Posterior cingulate gyrus (tissue), 11 donors: ENCODE measurements at regions not wholly inside any gene's neighbourhood (a gene's known extent, or its start where the extent isn't known, plus 50 kb on each side); places are given as distances from the start of the nearest gene placed in this dataset.
"Not testable (repeated sequence)": the region's sequence is repeated elsewhere in the genome, so short reads cannot be mapped to it uniquely, and the experiment has no call there.

Experiments
- DNase-seq, 10 donors: peaks; one replicate each; pipeline versions ENCODE4 v3.0.0 to v3.0.0-alpha.2; 2020 to 2021; ENCODE audit warnings: mixed read lengths in 3 of 10
- intact Hi-C: fragments of 100-400 bp; cut with DNase I; formaldehyde crosslinking; loops from one replicate; pipeline ENCODE4 v1.15.1; 2023

DNA sequence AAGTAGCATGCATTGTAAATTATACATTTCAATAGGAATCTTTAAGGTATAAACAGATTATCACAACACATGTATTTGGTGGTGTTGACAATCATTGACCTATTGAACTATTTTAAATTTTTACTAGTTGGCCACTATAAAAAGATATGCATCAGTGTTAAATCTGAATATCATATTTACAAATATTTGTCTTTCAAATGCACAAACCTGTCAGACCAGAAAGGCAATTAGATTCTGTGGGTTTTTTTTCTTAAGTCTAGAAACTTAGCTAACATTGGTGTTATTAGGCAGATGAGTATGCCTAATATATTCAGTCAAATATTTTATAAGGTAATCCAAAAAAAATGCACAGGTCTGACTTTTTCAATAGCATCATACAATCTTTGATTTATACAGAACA lies 241.4 kb upstream of the DGKB start:
- intact Hi-C loops = no loop called here
- DNase-seq = no peak

DNA sequence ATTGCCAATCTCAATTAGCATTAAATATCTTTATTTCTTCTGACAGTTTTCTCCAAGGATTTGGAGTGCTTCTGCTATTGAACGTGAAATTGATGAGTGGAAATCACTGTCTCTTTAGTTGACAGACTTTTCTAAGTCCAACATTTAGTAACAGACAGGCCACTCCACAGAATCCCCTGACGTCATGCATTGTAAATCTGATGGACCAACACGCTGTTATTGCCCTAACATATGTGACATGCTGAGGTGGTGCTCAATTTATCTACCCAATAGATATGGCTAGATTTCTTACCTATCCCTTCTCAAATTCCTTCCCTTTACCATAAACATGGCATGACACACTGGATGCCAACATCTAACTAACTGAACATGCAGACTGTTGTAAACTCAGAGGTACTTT lies 240.6 kb upstream of the DGKB start:
- DNase-seq = no peak
- intact Hi-C loops = no loop called here

DNA sequence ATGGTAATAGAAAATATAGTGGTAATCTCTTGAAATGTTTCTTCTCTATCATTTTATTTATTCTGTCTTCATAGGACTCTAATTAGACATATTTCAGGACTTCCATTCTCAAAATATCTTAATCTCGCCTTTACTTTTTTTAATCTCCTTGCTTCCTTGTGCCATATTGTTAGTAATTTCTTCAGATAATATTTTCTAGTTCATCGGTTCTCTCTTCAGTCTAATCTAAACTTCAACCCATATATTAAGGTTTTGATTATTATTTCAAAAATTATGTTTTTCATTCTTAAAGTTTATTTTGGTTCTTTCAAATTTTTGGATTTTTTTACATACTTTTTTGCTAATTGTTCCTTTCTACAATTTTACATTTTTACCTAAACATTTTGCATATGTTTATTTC lies 237.9 kb upstream of the DGKB start:
- intact Hi-C loops = no loop called here
- DNase-seq = no peak

DNA sequence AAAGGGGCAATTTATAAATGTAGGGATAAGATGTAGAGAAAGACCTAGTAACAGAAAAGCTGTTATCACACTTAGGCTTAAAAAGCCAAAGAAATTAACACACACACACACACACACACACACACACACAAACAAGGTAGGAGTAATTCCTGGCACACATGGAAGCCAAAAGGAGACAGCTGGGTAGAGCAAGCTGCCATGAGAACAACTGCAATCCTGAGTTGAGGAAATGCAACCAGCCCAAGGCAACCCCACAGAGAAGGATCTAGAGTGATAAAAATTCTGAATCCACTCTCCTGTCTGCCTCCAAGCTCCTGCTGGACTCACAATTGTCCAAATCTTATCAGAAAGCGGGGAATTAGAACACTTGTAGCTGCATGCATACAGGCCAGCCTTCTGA lies 229.1 kb upstream of the DGKB start:
- peak in 2 of 10 donors; percentile 14 to 43 for DNase-seq
- intact Hi-C loops = no loop called here

DNA sequence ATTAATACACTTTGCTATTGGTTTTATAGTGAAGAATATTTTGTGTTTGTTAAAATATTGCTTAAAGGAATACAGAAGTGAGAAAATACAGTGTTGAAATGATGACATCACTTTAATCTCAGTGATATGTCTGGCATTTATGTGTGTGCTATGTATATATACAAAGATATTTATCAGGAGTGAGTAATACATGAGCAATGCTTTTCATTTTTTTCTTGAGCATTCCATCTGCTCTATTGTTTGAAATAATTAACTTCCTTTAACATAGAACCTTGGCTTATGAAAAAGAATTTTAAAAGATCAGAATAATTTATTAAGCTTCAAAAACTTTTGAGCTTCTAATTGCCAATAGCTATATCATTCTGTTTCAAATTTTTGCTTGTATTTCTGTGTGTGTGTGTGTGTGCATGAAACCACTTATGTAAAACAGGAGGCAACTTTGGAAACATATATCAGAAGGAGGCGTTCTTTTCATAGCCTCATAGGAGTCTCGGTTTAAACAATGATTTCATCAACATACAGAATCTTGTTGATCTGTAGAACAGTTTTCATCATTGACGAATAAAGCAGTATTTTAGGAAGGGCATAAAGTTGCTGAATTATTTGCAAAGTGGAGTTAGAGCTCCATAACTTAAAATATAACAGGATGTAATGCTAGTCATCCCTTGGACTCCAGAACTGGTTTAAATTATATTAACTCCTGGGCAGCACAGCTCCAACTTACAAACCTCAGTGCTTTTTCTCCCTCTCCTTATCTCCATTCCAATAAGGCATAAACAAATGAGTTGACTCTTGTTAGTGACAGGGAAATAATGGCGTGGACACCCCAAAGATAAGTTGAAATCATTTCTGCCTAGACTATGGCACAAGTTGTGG lies 228.4 kb upstream of the DGKB start:
- intact Hi-C loops = no loop called here
- DNase-seq = no peak

DNA sequence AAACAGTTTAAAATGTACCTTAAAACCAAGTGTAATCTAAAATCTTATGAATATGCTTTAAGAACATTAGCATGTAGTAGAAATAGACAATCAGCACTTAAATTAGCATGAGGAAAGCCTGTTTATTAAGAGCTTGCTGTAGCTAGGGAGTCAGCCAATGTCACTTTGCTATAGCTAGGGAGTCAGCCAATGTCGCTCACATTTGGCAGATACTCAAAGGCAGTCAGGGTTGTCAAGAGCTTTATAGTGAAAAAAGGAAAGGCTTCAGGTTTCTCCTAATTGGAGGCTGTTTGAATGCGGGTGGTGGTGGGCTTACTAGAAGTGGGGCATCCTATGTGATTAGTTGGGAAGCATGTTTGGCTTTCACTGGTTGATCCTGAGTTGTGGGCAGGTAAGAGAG lies 226.2 kb upstream of the DGKB start:
- intact Hi-C loops = no loop called here
- no peak for DNase-seq

DNA sequence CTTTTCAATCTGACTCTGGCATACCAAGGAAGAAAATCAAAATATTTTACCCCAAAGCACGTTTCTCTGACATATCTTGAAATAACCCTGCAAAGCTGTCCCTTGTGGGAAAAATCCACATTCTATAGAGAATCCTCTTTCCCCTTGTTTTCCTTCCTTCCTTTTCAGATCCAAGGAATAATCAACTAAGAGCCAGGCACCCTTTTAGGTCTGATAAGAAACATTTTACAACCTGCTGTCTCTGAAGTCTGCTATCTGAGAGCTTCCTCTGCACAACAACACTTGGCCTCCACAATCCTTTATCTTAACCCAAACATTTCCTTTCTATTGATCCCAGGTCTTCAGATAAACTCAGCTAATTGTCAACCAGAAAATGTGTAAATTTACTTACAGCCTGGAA lies 224.1 kb upstream of the DGKB start:
- intact Hi-C loops, DNase-seq: not testable (repeated sequence)

DNA sequence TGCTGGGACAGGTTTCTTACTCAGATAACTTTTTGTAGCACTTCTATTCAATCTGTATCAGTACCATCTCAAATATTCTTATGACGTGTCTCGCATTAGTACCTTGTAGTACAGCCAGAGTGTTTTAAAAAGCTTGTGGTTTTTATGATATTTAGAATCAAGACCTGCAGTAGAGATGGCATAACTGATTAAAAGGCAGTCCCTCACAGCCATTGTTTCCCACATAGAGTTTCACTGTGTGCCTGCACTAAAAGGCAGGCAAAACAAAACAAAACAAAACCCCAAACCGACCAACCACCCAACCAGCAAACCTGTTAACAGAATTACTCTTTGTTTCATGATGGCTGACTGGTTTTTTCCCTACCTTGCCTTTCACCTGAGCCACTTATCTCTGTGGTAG lies 221.3 kb upstream of the DGKB start:
- no peak for DNase-seq
- intact Hi-C loops = no loop called here

DNA sequence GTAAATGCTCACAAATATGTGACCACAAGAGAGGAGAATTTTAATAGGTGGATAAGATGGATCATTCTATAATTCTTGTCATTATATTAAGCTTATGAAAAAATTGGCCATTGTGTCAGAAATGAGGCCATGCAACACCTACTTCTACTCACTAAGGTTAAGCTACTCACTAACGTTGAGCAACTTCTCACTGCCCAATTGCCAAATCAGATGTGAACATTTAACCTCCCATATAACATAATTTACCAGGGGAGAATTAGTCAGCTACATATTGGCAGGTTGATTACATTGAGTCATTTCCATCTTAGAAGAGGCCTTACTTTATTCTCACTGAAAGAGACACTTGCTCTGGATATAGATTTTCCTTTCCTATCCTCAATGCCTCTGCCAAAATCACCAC lies 211.2 kb upstream of the DGKB start:
- intact Hi-C loops = no loop called here
- DNase-seq = no peak

DNA sequence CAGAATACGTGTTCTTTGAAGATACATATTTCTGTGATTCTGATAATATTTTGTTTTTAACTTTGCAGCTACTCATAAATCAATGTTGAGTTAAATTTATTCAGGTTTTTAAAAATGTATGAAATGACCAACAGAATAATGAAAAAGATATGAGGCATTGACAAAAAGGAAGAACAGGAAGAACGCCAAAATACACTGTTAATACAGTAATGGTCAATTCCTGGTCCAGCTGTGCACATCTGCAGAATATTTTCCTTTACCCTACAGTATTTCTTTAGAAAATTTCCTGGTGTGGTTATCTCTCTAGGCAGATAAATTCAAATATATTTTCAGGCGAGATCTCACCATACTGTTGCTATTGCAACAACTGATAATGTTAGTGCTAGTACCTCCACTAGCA lies 203.2 kb upstream of the DGKB start:
- intact Hi-C loops = no loop called here
- no peak for DNase-seq

DNA sequence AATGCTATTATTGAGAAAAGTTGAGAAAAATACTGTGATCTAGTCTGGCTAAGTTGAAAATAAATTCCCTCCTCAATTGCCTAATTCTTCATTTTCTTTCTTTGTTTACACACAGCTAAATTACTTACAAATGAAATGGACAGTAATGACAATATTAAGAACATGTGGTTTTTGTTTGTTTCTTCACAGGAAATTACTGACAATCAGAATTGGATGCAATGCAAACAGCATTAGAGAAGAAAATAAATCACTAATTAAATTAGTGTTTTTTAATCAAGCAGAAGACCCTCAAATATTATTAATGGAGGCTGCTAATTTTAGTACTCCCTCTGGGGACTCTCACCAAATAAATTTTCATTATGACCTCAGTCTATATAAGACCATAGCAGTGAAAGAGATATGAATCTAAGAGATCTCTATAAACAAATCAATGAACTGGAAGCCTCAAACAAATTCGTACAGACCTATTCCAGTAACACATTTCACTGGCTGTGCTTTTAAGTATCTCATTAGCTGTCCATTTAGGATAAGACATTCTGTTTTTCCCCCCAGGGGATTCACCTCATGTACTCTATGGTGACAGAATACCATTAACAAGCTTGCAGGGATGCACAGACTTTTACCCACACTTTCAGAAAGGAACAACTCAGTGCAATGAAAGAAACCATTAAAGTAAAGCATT lies 202.0 kb upstream of the DGKB start:
- no peak for DNase-seq
- intact Hi-C loops = no loop called here

DNA sequence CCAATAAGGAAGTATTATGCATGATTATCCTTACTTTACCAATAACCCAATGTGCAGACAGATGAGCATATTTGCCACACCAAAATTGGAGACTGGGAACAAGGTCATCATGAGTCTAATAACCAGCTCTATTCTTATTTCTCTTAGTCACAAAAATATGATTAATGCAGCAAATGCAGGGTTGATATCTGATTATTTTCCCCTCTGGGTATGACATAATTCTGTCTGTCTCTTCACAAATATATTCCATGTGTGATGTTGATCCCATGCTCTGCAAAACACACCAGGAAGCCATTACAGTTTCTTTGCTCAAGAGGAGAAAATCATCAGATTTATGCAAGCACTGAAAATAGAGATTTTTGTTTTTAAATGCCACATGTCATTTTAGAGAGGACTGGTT lies 196.5 kb upstream of the DGKB start:
- no peak for DNase-seq

DNA sequence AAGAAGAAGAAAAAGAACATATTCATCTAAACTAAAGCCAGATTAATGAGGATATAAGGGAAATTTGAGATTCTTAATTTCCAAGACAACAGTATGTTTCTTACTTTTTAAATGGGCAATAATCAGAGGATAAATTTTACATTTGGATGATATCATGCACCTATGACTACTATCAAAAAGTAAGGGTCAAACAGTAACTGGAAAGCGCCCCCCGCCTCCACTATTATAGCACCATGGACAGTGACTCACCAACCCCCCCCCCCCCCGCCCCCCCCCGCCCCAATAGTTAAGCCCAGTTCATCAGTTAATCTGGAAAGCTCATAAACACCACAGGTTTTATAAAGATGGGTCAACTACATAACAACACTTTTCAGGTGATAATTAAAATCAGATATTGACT lies 194.3 kb upstream of the DGKB start:
- no peak for DNase-seq
- intact Hi-C loops = no loop called here

More for the DNA sequence above, 196.5 kb upstream of the DGKB start:
- intact Hi-C loops = no loop called here

DNA sequence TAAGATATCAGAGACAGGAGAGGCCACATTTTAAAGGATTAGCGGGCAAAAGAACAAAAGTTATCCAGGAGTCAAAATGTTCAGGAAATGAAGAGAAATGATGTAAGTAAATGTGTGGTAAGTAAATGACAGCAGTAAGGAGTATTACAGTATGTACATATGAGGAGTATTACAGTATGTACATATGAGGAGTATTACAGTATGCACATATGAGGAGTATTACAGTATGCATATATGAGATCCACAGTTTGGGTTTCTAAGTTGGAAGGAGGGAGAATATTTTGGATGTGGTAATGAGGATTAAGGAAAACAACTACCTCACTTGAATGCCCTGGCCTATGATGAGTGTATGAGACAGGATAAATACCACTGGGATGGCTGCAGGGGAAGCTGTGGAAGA lies 192.4 kb upstream of the DGKB start:
- intact Hi-C loops = no loop called here
- no peak for DNase-seq

DNA sequence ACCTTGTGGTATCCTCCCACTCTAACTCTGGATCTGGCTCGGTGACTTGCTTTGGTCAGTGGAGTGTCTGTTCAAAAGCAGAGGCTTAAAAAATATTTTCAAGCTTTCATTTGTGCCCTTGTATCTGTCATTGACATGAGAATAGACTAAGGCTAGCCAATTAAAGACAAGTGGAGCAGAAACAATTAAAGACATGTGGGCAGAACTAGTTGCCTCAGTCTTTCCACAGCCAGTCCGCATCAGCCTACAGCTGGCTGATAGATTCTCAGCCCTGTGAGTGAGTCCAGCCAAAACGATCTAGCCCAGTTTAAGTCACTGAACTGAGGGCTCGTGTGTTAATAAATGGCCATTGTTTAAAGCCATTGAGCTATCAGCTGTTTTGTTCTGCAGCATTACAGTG lies 185.2 kb upstream of the DGKB start:
- DNase-seq = no peak
- intact Hi-C loops = no loop called here

DNA sequence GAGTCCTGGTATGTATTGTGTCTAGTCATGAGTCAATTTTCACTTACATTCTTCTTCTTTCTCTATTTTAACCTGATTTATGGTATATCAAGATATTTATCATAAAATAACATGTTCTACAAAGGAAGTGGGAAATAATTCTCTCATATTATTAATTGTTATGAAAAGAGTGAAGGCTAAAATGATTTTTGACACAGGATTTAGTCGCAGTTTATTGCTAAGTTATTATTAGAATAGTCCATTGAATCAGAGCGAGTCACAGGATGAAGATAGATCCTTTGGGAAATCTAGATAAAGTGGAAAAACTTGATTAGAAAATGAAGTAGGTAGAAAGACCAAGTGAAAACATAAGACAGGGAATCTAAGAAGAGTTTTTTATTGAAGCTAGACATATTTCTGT lies 184.3 kb upstream of the DGKB start:
- intact Hi-C loops = no loop called here
- no peak for DNase-seq

DNA sequence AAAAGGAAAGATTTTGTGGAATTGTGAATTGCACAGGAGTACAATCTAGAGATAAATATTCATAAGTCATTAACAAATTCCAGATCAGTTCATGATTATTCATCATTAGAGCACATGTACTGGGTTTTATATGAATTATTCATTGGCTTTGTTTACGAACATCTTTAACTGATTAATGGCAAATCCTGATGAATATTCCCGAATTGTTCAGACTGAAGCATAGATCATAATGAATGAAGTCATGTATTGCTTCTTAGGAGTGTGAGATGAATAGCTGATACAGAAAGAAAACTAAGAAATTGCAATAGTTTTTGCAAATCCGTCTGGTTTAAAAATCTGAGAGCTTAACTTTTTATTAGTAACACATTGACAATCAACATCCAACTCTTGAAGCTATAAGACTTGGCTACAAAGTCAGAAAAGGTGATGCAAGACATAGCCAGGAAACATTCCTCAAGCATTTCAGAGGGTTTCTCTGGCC lies 183.6 kb upstream of the DGKB start:
- intact Hi-C loops = no loop called here
- no peak for DNase-seq

DNA sequence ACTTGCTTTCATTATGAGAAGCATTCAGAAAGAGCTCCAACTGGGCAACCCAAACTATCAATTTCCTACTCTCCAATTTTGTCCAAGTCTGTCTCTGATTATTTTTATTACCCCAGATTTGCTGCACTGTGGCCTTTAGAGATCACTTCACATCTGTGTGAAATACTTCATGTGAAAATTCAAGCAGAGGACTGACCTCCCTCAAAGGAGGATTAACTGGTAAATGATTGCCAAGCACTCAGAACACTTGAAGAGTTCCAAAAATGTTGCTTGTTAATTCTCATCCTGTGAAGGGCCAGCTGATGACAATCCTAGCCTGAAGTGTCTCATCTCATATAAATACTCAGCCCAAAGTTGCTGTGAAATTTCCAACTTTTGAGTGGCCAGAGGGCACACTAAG lies 182.8 kb upstream of the DGKB start:
- intact Hi-C loops = no loop called here
- DNase-seq = no peak

DNA sequence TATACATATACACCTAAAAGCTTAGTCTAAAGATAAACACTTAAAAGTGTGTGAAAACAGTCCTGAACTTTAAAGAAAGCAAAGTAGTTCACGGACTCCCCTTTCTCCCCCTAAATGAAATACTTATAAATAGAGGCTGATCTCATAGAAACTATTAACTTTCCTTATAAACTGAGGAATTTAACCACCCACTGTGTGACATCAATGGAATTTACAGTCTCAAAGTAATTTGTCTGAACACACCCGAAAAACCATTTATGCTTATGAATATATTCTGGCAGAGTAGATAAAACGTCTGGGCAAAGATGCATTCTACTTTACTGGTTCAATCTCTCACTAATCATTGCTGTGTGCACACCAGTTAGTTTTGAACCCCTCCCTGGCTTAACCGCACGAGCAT lies 181.8 kb upstream of the DGKB start:
- intact Hi-C loops = no loop called here
- DNase-seq = no peak

DNA sequence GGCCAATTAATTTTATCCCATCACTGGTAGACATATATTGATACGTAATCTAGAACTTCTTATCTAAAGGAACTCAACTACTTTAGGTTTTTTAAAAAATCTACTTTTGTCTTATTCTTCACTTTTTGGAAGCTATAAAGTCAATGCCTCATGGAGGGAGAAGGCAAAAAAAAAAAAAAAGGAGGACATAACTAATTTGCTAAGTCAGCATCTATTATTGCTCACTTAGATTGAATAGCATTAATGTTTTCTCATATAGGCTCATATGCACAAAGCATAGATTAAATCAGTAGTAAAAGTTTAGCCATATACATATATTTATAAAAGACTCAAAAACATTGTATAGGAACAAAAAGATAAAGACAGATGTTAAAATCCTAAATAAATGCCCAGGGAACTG lies 179.3 kb upstream of the DGKB start:
- intact Hi-C loops = no loop called here
- no peak for DNase-seq

DNA sequence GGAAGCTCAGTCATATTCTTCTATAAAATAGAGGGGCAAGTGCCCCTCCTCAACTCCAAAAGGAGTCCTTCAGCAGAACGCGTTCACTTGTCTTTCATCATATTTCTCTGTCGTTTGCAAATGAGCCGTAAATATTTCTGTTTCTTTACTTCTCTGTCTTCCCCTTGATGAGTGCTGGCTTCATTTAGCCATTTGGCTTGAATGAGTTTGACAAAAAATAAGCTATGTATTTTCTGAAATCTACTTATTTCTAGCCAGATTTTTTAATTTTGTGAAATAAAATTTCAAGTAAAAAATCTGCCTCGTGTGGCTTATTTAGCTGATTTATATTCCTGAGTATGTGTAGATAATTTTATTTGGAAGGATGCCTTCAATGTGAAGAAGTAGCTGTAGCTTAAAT lies 170.8 kb upstream of the DGKB start:
- DNase-seq = no peak

DNA sequence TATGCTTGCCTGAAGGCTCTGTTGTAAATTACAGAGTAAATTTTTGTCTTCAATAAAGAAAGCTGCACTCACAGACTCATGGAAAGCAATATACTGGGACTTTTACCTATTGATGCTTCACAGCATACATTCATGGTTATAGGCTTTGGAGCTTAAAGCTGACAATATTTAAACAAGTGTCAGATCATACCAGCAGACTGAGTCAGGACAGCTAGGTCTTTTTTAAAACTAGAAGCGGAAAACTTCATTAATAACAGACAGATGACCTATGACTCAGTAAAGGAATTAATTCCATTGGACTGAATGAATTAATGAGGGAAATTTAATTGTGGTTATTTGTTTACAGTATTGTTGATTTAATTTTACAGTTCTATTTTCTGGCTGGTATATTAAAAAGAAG lies 165.8 kb upstream of the DGKB start:
- no peak for DNase-seq
- intact Hi-C loops = no loop called here

More for the DNA sequence above, 170.8 kb upstream of the DGKB start:
- intact Hi-C loops = no loop called here
